ENCODE measurements at regions not wholly inside any gene's neighbourhood (a gene's known extent, or its start where the extent isn't known, plus 50 kb on each side); places are given as distances from the start of the nearest gene placed in this dataset.

GRCh38 chr18:7304061-7304370, 73.1 kb downstream of the LRRC30 start:
- Histone ChIP-seq H3K9me3 (replicated peaks; ENCODE audit: control insufficient read depth, insufficient read depth, low read length) (no peaks in the 10 kb centered on the region), H3K9ac (ENCODE audit: control insufficient read depth, insufficient read depth, low read length) (no peak overlapping the region), H3K27me3 (replicated peaks in 1 of 2; ENCODE audit: control insufficient read depth in 2 of 2, insufficient read depth in 2 of 2, low read length in 1 of 2) (no peaks in the 10 kb centered on the region), H3K4me2 (ENCODE audit: control insufficient read depth, insufficient read depth) (no peak overlapping the region), H3K4me1 (ENCODE audit: control insufficient read depth, insufficient read depth, low read length) (no peaks in the 10 kb centered on the region), H4K20me1 (ENCODE audit: control insufficient read depth, insufficient read depth) (no peaks in the 10 kb centered on the region), H3K27ac (ENCODE audit: control insufficient read depth, insufficient read depth) (no peak overlapping the region), H2AFZ (ENCODE audit: control insufficient read depth, low read depth, low read length) (no peak overlapping the region), H3K79me2 (ENCODE audit: control insufficient read depth, insufficient read depth, low read length) (no peaks in the 10 kb centered on the region), H3K36me3 (ENCODE audit: control insufficient read depth in 2 of 2, insufficient read depth in 2 of 2, low read length in 1 of 2) (no peaks in the 10 kb centered on the region), H3K4me3 (no peak overlapping the region)
- no TSS peak for BruUV-seq (replicated peaks)
- TF ChIP-seq ATF7 (IDR thresholded peaks at IDR 0.05; ENCODE audit: low read depth) = no peak
- no peak for TF ChIP-seq PAX5 (IDR thresholded peaks at IDR 0.05; ENCODE audit: borderline replicate concordance, low read depth, low read length)
- no peak for TF ChIP-seq YBX1 (IDR thresholded peaks at IDR 0.05)
- TF ChIP-seq TCF3 (IDR thresholded peaks at IDR 0.05; ENCODE audit: borderline replicate concordance, insufficient read depth, low read depth, low read length) = no peak
- in situ Hi-C loops (cut with MboI) = no loop called here
- intact Hi-C loops (cut with micrococcal nuclease; ENCODE audit: unreplicated experiment) = no loop called here
- no peak for DNase-seq (ENCODE audit: low read depth, low spot score)
- FAIRE-seq = no peak
- ChIA-PET POLR2A (no interaction called here), SMC1A (ENCODE audit: uncharacterized antibody, unreplicated experiment) (interaction anchor here (0.6 kb wide), 1 partner anchor 74 kb away, joined by 3 read pairs; no protein-coding TSS in a partner anchor), RAD21 (ENCODE audit: unreplicated experiment) (no interaction called here), CTCF (no interaction called here)
- no peak for ATAC-seq
- WGBS (ENCODE audit: insufficient coverage, insufficient replicate concordance, low lambda C conversion rate, missing lambda C conversion rate) = 11% methylated on average over 6 of the region's 6 CpGs

GRCh38 chr18:7305416-7305815, 74.5 kb downstream of the LRRC30 start:
- DNase-seq (ENCODE audit: low read depth, low spot score) = no peak
- no peak overlapping the region for H3K27ac ChIP-seq (ENCODE audit: control insufficient read depth, insufficient read depth)
- no peaks in the 10 kb centered on the region for H4K20me1 ChIP-seq (ENCODE audit: control insufficient read depth, insufficient read depth)
- no peak for ATAC-seq
- no peak overlapping the region for H3K4me2 ChIP-seq (ENCODE audit: control insufficient read depth, insufficient read depth)
- POLR2A ChIA-PET = no interaction called here
- WGBS (ENCODE audit: insufficient coverage, insufficient replicate concordance, low lambda C conversion rate, missing lambda C conversion rate) = 33% methylated on average over 9 of the region's 9 CpGs
- BruUV-seq (replicated peaks) = no TSS peak
- SMC1A ChIA-PET (ENCODE audit: uncharacterized antibody, unreplicated experiment) = interaction anchor here (1.2 kb wide), 1 partner anchor 12 kb away, joined by 3 read pairs; no protein-coding TSS in a partner anchor
- no peak overlapping the region for H2AFZ ChIP-seq (ENCODE audit: control insufficient read depth, low read depth, low read length)
- RAD21 ChIA-PET (ENCODE audit: unreplicated experiment) = no interaction called here
- no peak overlapping the region for H3K4me3 ChIP-seq
- no peaks in the 10 kb centered on the region for H3K9me3 ChIP-seq (replicated peaks; ENCODE audit: control insufficient read depth, insufficient read depth, low read length)
- in situ Hi-C loops (cut with MboI) (no loop called here), intact Hi-C loops (cut with micrococcal nuclease; ENCODE audit: unreplicated experiment) (no loop called here)
- no peaks in the 10 kb centered on the region for H3K79me2 ChIP-seq (ENCODE audit: control insufficient read depth, insufficient read depth, low read length)
- H3K9ac ChIP-seq (ENCODE audit: control insufficient read depth, insufficient read depth, low read length) = no peak overlapping the region
- CTCF ChIA-PET = no interaction called here
- no peak for FAIRE-seq
- no peaks in the 10 kb centered on the region for H3K4me1 ChIP-seq (ENCODE audit: control insufficient read depth, insufficient read depth, low read length)
- no peaks in the 10 kb centered on the region for H3K27me3 ChIP-seq (replicated peaks in 1 of 2; ENCODE audit: control insufficient read depth in 2 of 2, insufficient read depth in 2 of 2, low read length in 1 of 2)
- no peaks in the 10 kb centered on the region for H3K36me3 ChIP-seq (ENCODE audit: control insufficient read depth in 2 of 2, insufficient read depth in 2 of 2, low read length in 1 of 2)
- no peak for TF ChIP-seq EED (IDR thresholded peaks at IDR 0.05; ENCODE audit: low read depth)
- TF ChIP-seq FOS (IDR thresholded peaks at IDR 0.05; ENCODE audit: borderline replicate concordance, extremely low read depth, insufficient read length) = no peak
- TF ChIP-seq SMAD1 (IDR thresholded peaks at IDR 0.05; ENCODE audit: low read depth, partially characterized antibody) = no peak
- no peak for TF ChIP-seq CHD2 (IDR thresholded peaks at IDR 0.05; ENCODE audit: borderline replicate concordance, low read depth, low read length)
- no peak for TF ChIP-seq ZBTB11 (CRISPR knock-in tag; IDR thresholded peaks at IDR 0.05)
- no peak for TF ChIP-seq POLR2AphosphoS2 (IDR thresholded peaks at IDR 0.05; ENCODE audit: low read depth, low read length)
- no peak for TF ChIP-seq TARDBP (IDR thresholded peaks at IDR 0.05; ENCODE audit: borderline replicate concordance)
- TF ChIP-seq MYC (IDR thresholded peaks at IDR 0.05; ENCODE audit: insufficient read depth, insufficient read length, insufficient replicate concordance, low read length, severe bottlenecking) = no peak
- no peak for TF ChIP-seq NFYB (IDR thresholded peaks at IDR 0.05; ENCODE audit: insufficient read depth, low read depth, low read length)
